GM23338 (cell line): ENCODE measurements at regions not wholly inside any gene's neighbourhood (a gene's known extent, or its start where the extent isn't known, plus 50 kb on each side); places are given as distances from the start of the nearest gene placed in this dataset.

Experiments
- ATAC-seq: fragments of 200-7000 bp; cut with Tn5 transposase; 3 replicates; pipeline ENCODE4 v1.9.1; 2020
- DNase-seq: peaks from one replicate; pipeline ENCODE4 v3.0.0-alpha.2; 2015; ENCODE audit warnings: low spot score
- H2AFZ ChIP-seq: fragments of 200-600 bp; sonication (generic); 2 replicates; pipeline ENCODE4 v1.8.0; 2016; ENCODE audit warnings: antibody characterized with exemption, mild to moderate bottlenecking, moderate library complexity
- H3F3A ChIP-seq: fragments of 200-600 bp; sonication (generic); replicated peaks from 2 replicates; pipeline ENCODE4 v1.8.0; 2017; ENCODE audit warnings: antibody characterized with exemption, mixed run types, low read depth
- H3K27ac ChIP-seq: fragments of 200-600 bp; sonication (generic); 2 replicates; pipeline ENCODE4 v1.6.1; 2016; ENCODE audit warnings: low read depth
- H3K27me3 ChIP-seq: fragments of 200-600 bp; sonication (generic); 2 replicates; pipeline ENCODE4 v1.8.0; 2016; ENCODE audit warnings: mild to moderate bottlenecking, mixed run types, moderate library complexity; ENCODE audit not compliant: insufficient read depth
- H3K36me3 ChIP-seq: fragments of 200-600 bp; sonication (generic); 2 replicates; pipeline ENCODE4 v1.8.0; 2016; ENCODE audit warnings: mild to moderate bottlenecking; ENCODE audit not compliant: insufficient read depth
- H3K4me1 ChIP-seq: fragments of 200-600 bp; sonication (generic); 2 replicates; pipeline ENCODE4 v1.8.0; 2016; ENCODE audit warnings: mild to moderate bottlenecking, moderate library complexity; ENCODE audit not compliant: insufficient read depth
- H3K4me2 ChIP-seq: fragments of 200-600 bp; sonication (generic); 2 replicates; pipeline ENCODE4 v1.7.1; 2017; ENCODE audit warnings: mixed run types
- H3K4me3 ChIP-seq: fragments of 200-600 bp; sonication (generic); 2 replicates; pipeline ENCODE4 v1.6.1; 2016; ENCODE audit warnings: mixed run types
- H3K79me2 ChIP-seq: fragments of 200-600 bp; sonication (generic); replicated peaks from 2 replicates; pipeline ENCODE4 v1.8.0; 2017; ENCODE audit warnings: mild to moderate bottlenecking; ENCODE audit not compliant: insufficient read depth
- H3K9me2 ChIP-seq: fragments of 200-600 bp; sonication (generic); 2 replicates; pipeline ENCODE4 v1.8.0; 2017; ENCODE audit not compliant: insufficient read depth
- H4K20me1 ChIP-seq: fragments of 200-600 bp; sonication (generic); replicated peaks from 2 replicates; pipeline ENCODE4 v1.8.0; 2017; ENCODE audit warnings: mild to moderate bottlenecking; ENCODE audit not compliant: insufficient read depth
- H3K27ac Mint-ChIP-seq: 2 replicates; pipeline ENCODE4 v1.8.0; 2020; ENCODE audit warnings: inconsistent platforms, mild to moderate bottlenecking, moderate library complexity, mixed read lengths
- H3K27me3 Mint-ChIP-seq: 3 replicates; pipeline ENCODE4 v1.8.0; 2022; ENCODE audit warnings: low read depth, mild to moderate bottlenecking, moderate library complexity, mixed read lengths, inconsistent platforms; ENCODE audit not compliant: insufficient read depth, poor library complexity
- H3K36me3 Mint-ChIP-seq: 3 replicates; pipeline ENCODE4 v1.8.0; 2021; ENCODE audit warnings: low read depth, mild to moderate bottlenecking, inconsistent platforms, moderate library complexity, mixed read lengths
- H3K4me1 Mint-ChIP-seq: 3 replicates; pipeline ENCODE4 v1.8.0; 2020; ENCODE audit warnings: mild to moderate bottlenecking, inconsistent platforms, mixed read lengths
- H3K4me3 Mint-ChIP-seq: 3 replicates; pipeline ENCODE4 v1.8.0; 2021; ENCODE audit warnings: moderate library complexity, mild to moderate bottlenecking, inconsistent platforms, mixed read lengths
- H3K9me3 Mint-ChIP-seq: 3 replicates; pipeline ENCODE4 v1.8.0; 2020; ENCODE audit warnings: moderate library complexity, mild to moderate bottlenecking, inconsistent platforms, mixed read lengths
- NANOG ChIP-seq: IDR thresholded peaks from 2 replicates; pipeline ENCODE4 v1.6.1; 2016; ENCODE audit warnings: antibody characterized with exemption, borderline replicate concordance
- ZNF331 ChIP-seq: fragments of 250-450 bp; sonication (Bioruptor Pico); IDR thresholded peaks from 2 replicates; pipeline ENCODE4 v1.5.0; 2020; ENCODE audit warnings: low read depth, mild to moderate bottlenecking, moderate library complexity
- TF ChIP-seq, protein P1 (sequence below): fragments of 250-450 bp; sonication (Bioruptor Pico); IDR thresholded peaks from 2 replicates; pipeline ENCODE4 v1.5.0; 2020; ENCODE audit warnings: mild to moderate bottlenecking, moderate library complexity
- TF ChIP-seq, protein P2 (sequence below): IDR thresholded peaks from 2 replicates; pipeline ENCODE4 v1.6.1; 2016; ENCODE audit warnings: antibody characterized with exemption

DNA sequence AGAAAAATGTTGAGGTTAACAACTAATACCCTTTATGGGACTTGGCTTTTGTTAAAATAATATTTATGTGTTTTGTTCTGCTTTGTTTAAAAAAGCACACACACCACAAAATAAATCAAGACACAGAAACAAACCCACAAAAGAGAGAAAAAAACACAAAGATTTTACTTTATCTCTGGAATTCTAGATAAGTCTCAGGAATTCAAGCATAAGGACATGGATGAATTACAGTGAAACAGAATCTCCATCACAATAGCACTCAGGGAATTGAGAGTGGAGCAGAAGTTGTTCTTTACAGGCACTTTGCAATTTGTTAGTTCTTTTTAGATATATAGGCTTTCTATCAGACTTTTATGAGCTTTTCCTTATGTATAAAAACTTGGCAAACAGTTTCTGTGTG is 360.9 kb upstream of the ZC3H15 start:
- Histone ChIP-seq H3K36me3 (no peaks in the 10 kb centered on the region), H3K9me2 (no peaks in the 10 kb centered on the region), H3K27ac (peak overlapping the region; percentile 11), H2AFZ (no peak overlapping the region), H3F3A (no peaks in the 10 kb centered on the region), H3K4me2 (peak overlapping the region; percentile 46), H4K20me1 (no peaks in the 10 kb centered on the region), H3K79me2 (no peaks in the 10 kb centered on the region), H3K27me3 (no peaks in the 10 kb centered on the region), H3K4me3 (peak overlapping the region; percentile 4; the same call in 1 of the 2 replicates), H3K4me1 (peaks cover 41% of the 10 kb centered on the region)
- DNase-seq (peak; percentile 80), ATAC-seq (peak; percentile 91)
- TF ChIP-seq NANOG (peak; percentile 66), ZNF331 (CRISPR knock-in tag) (no peak)
- Mint-ChIP-seq H3K4me3 (peak overlapping the region; percentile 64), H3K4me1 (peaks cover 51% of the 10 kb centered on the region), H3K36me3 (no peaks in the 10 kb centered on the region; the same call in 2 of the 3 replicates), H3K27ac (peak overlapping the region; percentile 98), H3K9me3 (no peaks in the 10 kb centered on the region), H3K27me3 (peaks cover 1% of the 10 kb centered on the region)

DNA sequence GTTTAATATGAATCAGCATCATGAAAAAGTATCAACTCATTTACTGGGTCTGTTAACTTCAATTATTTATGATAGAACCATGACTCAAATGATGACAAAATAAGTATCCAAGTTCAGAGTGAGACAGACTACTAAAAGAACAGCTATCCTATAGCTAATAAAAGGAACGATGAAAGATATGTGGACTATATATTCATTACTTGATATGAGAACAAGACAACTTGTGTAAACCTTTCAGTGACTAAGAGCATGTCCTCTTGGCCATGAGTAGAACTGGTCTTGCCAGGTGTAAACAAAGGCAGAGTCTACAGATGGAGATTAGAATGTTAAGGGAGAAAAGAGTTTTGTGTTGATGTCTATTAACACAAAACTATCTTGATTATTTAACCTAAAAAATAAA is 360.4 kb upstream of the ZC3H15 start:
- Mint-ChIP-seq H3K4me3 (peak overlapping the region; percentile 64), H3K9me3 (no peaks in the 10 kb centered on the region), H3K27me3 (peaks cover 1% of the 10 kb centered on the region), H3K36me3 (no peaks in the 10 kb centered on the region; the same call in 2 of the 3 replicates), H3K4me1 (peaks cover 55% of the 10 kb centered on the region), H3K27ac (peak overlapping the region; percentile 98)
- DNase-seq (no peak), ATAC-seq (peak; percentile 43; the same call in 1 of the 3 replicates)
- Histone ChIP-seq H3K4me2 (peak overlapping the region; percentile 46), H3K9me2 (no peaks in the 10 kb centered on the region), H3K4me3 (peak overlapping the region; percentile 4; the same call in 1 of the 2 replicates), H3K4me1 (peaks cover 46% of the 10 kb centered on the region), H3K27ac (peak overlapping the region; percentile 11), H3K79me2 (no peaks in the 10 kb centered on the region), H3K27me3 (no peaks in the 10 kb centered on the region), H3F3A (no peaks in the 10 kb centered on the region), H2AFZ (no peak overlapping the region), H4K20me1 (no peaks in the 10 kb centered on the region), H3K36me3 (no peaks in the 10 kb centered on the region)
- TF ChIP-seq, protein P1, sequence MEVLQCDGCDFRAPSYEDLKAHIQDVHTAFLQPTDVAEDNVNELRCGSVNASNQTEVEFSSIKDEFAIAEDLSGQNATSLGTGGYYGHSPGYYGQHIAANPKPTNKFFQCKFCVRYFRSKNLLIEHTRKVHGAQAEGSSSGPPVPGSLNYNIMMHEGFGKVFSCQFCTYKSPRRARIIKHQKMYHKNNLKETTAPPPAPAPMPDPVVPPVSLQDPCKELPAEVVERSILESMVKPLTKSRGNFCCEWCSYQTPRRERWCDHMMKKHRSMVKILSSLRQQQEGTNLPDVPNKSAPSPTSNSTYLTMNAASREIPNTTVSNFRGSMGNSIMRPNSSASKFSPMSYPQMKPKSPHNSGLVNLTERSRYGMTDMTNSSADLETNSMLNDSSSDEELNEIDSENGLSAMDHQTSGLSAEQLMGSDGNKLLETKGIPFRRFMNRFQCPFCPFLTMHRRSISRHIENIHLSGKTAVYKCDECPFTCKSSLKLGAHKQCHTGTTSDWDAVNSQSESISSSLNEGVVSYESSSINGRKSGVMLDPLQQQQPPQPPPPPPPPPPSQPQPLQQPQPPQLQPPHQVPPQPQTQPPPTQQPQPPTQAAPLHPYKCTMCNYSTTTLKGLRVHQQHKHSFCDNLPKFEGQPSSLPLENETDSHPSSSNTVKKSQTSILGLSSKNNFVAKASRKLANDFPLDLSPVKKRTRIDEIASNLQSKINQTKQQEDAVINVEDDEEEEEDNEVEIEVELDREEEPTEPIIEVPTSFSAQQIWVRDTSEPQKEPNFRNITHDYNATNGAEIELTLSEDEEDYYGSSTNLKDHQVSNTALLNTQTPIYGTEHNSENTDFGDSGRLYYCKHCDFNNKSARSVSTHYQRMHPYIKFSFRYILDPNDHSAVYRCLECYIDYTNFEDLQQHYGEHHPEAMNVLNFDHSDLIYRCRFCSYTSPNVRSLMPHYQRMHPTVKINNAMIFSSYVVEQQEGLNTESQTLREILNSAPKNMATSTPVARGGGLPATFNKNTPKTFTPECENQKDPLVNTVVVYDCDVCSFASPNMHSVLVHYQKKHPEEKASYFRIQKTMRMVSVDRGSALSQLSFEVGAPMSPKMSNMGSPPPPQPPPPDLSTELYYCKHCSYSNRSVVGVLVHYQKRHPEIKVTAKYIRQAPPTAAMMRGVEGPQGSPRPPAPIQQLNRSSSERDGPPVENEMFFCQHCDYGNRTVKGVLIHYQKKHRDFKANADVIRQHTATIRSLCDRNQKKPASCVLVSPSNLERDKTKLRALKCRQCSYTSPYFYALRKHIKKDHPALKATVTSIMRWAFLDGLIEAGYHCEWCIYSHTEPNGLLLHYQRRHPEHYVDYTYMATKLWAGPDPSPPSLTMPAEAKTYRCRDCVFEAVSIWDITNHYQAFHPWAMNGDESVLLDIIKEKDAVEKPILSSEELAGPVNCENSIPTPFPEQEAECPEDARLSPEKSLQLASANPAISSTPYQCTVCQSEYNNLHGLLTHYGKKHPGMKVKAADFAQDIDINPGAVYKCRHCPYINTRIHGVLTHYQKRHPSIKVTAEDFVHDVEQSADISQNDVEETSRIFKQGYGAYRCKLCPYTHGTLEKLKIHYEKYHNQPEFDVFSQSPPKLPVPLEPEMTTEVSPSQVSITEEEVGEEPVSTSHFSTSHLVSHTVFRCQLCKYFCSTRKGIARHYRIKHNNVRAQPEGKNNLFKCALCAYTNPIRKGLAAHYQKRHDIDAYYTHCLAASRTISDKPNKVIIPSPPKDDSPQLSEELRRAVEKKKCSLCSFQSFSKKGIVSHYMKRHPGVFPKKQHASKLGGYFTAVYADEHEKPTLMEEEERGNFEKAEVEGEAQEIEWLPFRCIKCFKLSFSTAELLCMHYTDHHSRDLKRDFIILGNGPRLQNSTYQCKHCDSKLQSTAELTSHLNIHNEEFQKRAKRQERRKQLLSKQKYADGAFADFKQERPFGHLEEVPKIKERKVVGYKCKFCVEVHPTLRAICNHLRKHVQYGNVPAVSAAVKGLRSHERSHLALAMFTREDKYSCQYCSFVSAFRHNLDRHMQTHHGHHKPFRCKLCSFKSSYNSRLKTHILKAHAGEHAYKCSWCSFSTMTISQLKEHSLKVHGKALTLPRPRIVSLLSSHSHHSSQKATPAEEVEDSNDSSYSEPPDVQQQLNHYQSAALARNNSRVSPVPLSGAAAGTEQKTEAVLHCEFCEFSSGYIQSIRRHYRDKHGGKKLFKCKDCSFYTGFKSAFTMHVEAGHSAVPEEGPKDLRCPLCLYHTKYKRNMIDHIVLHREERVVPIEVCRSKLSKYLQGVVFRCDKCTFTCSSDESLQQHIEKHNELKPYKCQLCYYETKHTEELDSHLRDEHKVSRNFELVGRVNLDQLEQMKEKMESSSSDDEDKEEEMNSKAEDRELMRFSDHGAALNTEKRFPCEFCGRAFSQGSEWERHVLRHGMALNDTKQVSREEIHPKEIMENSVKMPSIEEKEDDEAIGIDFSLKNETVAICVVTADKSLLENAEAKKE (CRISPR knock-in tag), result peak; percentile 48; the same call in 1 of the 2 replicates
- TF ChIP-seq, protein P2, sequence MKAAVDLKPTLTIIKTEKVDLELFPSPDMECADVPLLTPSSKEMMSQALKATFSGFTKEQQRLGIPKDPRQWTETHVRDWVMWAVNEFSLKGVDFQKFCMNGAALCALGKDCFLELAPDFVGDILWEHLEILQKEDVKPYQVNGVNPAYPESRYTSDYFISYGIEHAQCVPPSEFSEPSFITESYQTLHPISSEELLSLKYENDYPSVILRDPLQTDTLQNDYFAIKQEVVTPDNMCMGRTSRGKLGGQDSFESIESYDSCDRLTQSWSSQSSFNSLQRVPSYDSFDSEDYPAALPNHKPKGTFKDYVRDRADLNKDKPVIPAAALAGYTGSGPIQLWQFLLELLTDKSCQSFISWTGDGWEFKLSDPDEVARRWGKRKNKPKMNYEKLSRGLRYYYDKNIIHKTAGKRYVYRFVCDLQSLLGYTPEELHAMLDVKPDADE, result no peak
